GM12878 (cell line): ENCODE measurements at regions not wholly inside any gene's neighbourhood (a gene's known extent, or its start where the extent isn't known, plus 50 kb on each side); places are given as distances from the start of the nearest gene placed in this dataset.

Source experiments
- ATAC-seq: fragments of 200-7000 bp; cut with Tn5 transposase; 3 replicates; pipeline ENCODE4 v1.9.1; 2020; ENCODE audit warnings: mild to moderate bottlenecking, moderate library complexity
- BruUV-seq: library from RNA; stranded (reverse); fragments of 400-500 nt; replicated peaks from 2 replicates; lab custom pipeline; 2021; lab: Mats Ljungman, UMichigan
- CTCF ChIA-PET: fragments of 300-600 bp; sonication (Branson Sonifier 250); formaldehyde crosslinking; extraction: SDS; loops from one replicate; lab custom pipeline; 2021; ENCODE audit warnings: inconsistent platforms; lab: Yijun Ruan, JAX
- POLR2A ChIA-PET: fragments of 350-600 bp; formaldehyde crosslinking; extraction: SDS; loops from one replicate; lab custom pipeline; 2021; ENCODE audit warnings: inconsistent platforms; lab: Charles Lee
- RAD21 ChIA-PET: fragments of 300-600 bp; sonication (Branson Sonifier 250); formaldehyde crosslinking; loops from one replicate; lab custom pipeline; 2023; ENCODE audit warnings: antibody characterized with exemption; ENCODE audit not compliant: unreplicated experiment; lab: Charles Lee
- SMC1A ChIA-PET: fragments of 300-600 bp; sonication (Branson Sonifier 250); formaldehyde crosslinking; loops from one replicate; lab custom pipeline; 2023; ENCODE audit not compliant: unreplicated experiment, uncharacterized antibody; lab: Charles Lee
- DNase-seq: peaks from one replicate; pipeline ENCODE4 v3.0.0-alpha.2; 2011; ENCODE audit warnings: low read depth, low spot score
- FAIRE-seq: peaks from 3 replicates; lab custom pipeline; 2011; peaks lifted over from hg19 to GRCh38; lab: Jason Lieb, UNC
- H2AFZ ChIP-seq: 2 replicates; pipeline ENCODE4 v1.6.0; 2011; ENCODE audit warnings: low read depth, low read length, control low read depth; ENCODE audit not compliant: control insufficient read depth
- H3K27ac ChIP-seq: 2 replicates; pipeline ENCODE4 v1.5.1; 2011; ENCODE audit warnings: control low read depth; ENCODE audit not compliant: control insufficient read depth, insufficient read depth
- H3K27me3 ChIP-seq, 2 experiments: replicated peaks in 1 of 2; 2 replicates each; pipeline versions ENCODE4 v1.6.0 to v1.6.1; 2011; ENCODE audit warnings: low read length in 1 of 2; ENCODE audit not compliant: control insufficient read depth in 2 of 2, insufficient read depth in 2 of 2
- H3K36me3 ChIP-seq, 2 experiments: 2 replicates each; pipeline ENCODE4 v1.5.1; 2011; ENCODE audit warnings: low read length in 1 of 2; ENCODE audit not compliant: control insufficient read depth in 2 of 2, insufficient read depth in 2 of 2
- H3K4me1 ChIP-seq: 2 replicates; pipeline ENCODE4 v1.6.1; 2011; ENCODE audit warnings: mild to moderate bottlenecking, low read length, moderate library complexity, mixed read lengths; ENCODE audit not compliant: control insufficient read depth, insufficient read depth
- H3K4me2 ChIP-seq: 2 replicates; pipeline ENCODE4 v1.6.0; 2011; ENCODE audit warnings: control low read depth; ENCODE audit not compliant: control insufficient read depth, insufficient read depth
- H3K4me3 ChIP-seq: fragments of 200-600 bp; sonication (generic); 2 replicates; pipeline ENCODE4 v1.5.1; 2016
- H3K79me2 ChIP-seq: 2 replicates; pipeline ENCODE4 v1.6.0; 2011; ENCODE audit warnings: low read length; ENCODE audit not compliant: control insufficient read depth, insufficient read depth
- H3K9ac ChIP-seq: 2 replicates; pipeline ENCODE4 v1.8.0; 2011; ENCODE audit warnings: low read length, control low read depth, mixed read lengths; ENCODE audit not compliant: control insufficient read depth, insufficient read depth
- H3K9me3 ChIP-seq: replicated peaks from 3 replicates; pipeline ENCODE4 v1.5.1; 2011; ENCODE audit warnings: mild to moderate bottlenecking, low read length; ENCODE audit not compliant: control insufficient read depth, insufficient read depth
- H4K20me1 ChIP-seq: 2 replicates; pipeline ENCODE4 v1.6.0; 2011; ENCODE audit not compliant: control insufficient read depth, insufficient read depth
- MLLT1 ChIP-seq: fragments of 450-650 bp; IDR thresholded peaks from 2 replicates; pipeline ENCODE4 v1.6.1; 2016; ENCODE audit warnings: mild to moderate bottlenecking
- NFYB ChIP-seq: IDR thresholded peaks from 2 replicates; pipeline ENCODE4 v1.6.1; 2011; ENCODE audit warnings: low read depth, mild to moderate bottlenecking, low read length, improper control_type of control experiment, moderate library complexity; ENCODE audit not compliant: insufficient read depth
- NRF1 ChIP-seq: conservative IDR thresholded peaks from 2 replicates; pipeline ENCODE4 v1.6.1; 2011; ENCODE audit warnings: mild to moderate bottlenecking, low read depth, low read length, improper control_type of control experiment
- ZBTB40 ChIP-seq: fragments of 450-650 bp; IDR thresholded peaks from 2 replicates; pipeline ENCODE4 v1.6.1; 2016; ENCODE audit warnings: mild to moderate bottlenecking, moderate library complexity, borderline replicate concordance
- ZNF217 ChIP-seq: fragments of 450-650 bp; IDR thresholded peaks from 2 replicates; pipeline ENCODE4 v1.6.1; 2017; ENCODE audit warnings: antibody characterized with exemption, mild to moderate bottlenecking
- WGBS: methylation state at CpG from one replicate; pipeline ENCODE4 v1.1.6; 2016; ENCODE audit warnings: low lambda C conversion rate; ENCODE audit not compliant: insufficient replicate concordance, insufficient coverage; ENCODE audit errors: missing lambda C conversion rate; 5-methylcytosine and 5-hydroxymethylcytosine counted together
- in situ Hi-C: fragments of 300-500 bp; cut with MboI; formaldehyde crosslinking; loops from 9 replicates; pipeline ENCODE4 v1.14.3; 2018; ENCODE audit warnings: mixed read lengths
- intact Hi-C: fragments of 100-400 bp; cut with micrococcal nuclease; formaldehyde crosslinking; loops from one replicate; pipeline ENCODE4 v1.14.2; 2022; ENCODE audit not compliant: unreplicated experiment

- Histone ChIP-seq H4K20me1 (no peaks in the 10 kb centered on the region), H3K9me3 (no peaks in the 10 kb centered on the region), H3K9ac (no peak overlapping the region), H2AFZ (no peak overlapping the region), H3K79me2 (no peaks in the 10 kb centered on the region), H3K4me2 (no peak overlapping the region), H3K36me3 (no peaks in the 10 kb centered on the region), H3K4me3 (no peak overlapping the region), H3K4me1 (no peaks in the 10 kb centered on the region), H3K27me3 (no peaks in the 10 kb centered on the region), H3K27ac (no peak overlapping the region)
- BruUV-seq = no TSS peak
- TF ChIP-seq NRF1 = no peak
- TF ChIP-seq NFYB = no peak
- no peak for TF ChIP-seq MLLT1
- ChIA-PET POLR2A (no interaction called here), RAD21 (no interaction called here), CTCF (interaction anchor here (1.4 kb wide), 1 partner anchor 18 kb away, joined by 4 read pairs; no protein-coding TSS in a partner anchor), SMC1A (no interaction called here)
- intact Hi-C loops = no loop called here
- DNase-seq (no peak), ATAC-seq (no peak), FAIRE-seq (no peak)
- in situ Hi-C loops = no loop called here
- 32% methylated on average over 4 of the region's 4 CpGs for WGBS
Observed at GRCh38 chr18:70507970-70508369, 219.1 kb downstream of the SOCS6 start.

GRCh38 chr18:70506511-70506910 lies 217.7 kb downstream of the SOCS6 start:
- 41% methylated on average over 4 of the region's 4 CpGs for WGBS
- no peaks in the 10 kb centered on the region for H3K36me3 ChIP-seq
- ChIA-PET CTCF (interaction anchor here (0.8 to 1.6 kb wide), 3 partner anchors 15 to 16 kb away, joined by 3 to 9 read pairs (median 4); no protein-coding TSS in a partner anchor), POLR2A (no interaction called here), SMC1A (no interaction called here), RAD21 (no interaction called here)
- no peaks in the 10 kb centered on the region for H3K79me2 ChIP-seq
- no peaks in the 10 kb centered on the region for H3K9me3 ChIP-seq
- H3K27ac ChIP-seq = no peak overlapping the region
- no peak for ATAC-seq
- H3K4me1 ChIP-seq = no peaks in the 10 kb centered on the region
- DNase-seq = no peak
- H3K4me3 ChIP-seq = no peak overlapping the region
- H4K20me1 ChIP-seq = no peaks in the 10 kb centered on the region
- H3K9ac ChIP-seq = no peak overlapping the region
- H3K27me3 ChIP-seq = no peaks in the 10 kb centered on the region
- H2AFZ ChIP-seq = no peak overlapping the region
- intact Hi-C loops (no loop called here), in situ Hi-C loops (no loop called here)
- no peak overlapping the region for H3K4me2 ChIP-seq
- no peak for TF ChIP-seq ZBTB40
- TF ChIP-seq ZNF217 = no peak
- no peak for FAIRE-seq
- BruUV-seq = no TSS peak
